Endothelial cell of umbilical vein (primary cell): ENCODE measurements at regions not wholly inside any gene's neighbourhood (a gene's known extent, or its start where the extent isn't known, plus 50 kb on each side); places are given as distances from the start of the nearest gene placed in this dataset.

Experiments used
- BruUV-seq: library from RNA; stranded (reverse); fragments of 400-500 nt; replicated peaks from 2 replicates; lab custom pipeline; 2021; lab: Mats Ljungman, UMichigan
- CTCF ChIA-PET: fragments of 300-600, 350-600 bp; sonication (Branson Sonifier 250); formaldehyde crosslinking; loops from one replicate; lab custom pipeline; 2021; ENCODE audit warnings: antibody characterized with exemption, inconsistent platforms; lab: Charles Lee
- POLR2A ChIA-PET: fragments of 300-600, 350-600 bp; sonication (Branson Sonifier 250); formaldehyde crosslinking; loops from one replicate; lab custom pipeline; 2021; ENCODE audit warnings: antibody characterized with exemption, inconsistent platforms; lab: Charles Lee
- DNase-seq: peaks from one replicate; pipeline ENCODE4 v3.0.0-alpha.2; 2011; ENCODE audit warnings: low read depth, low spot score
- FAIRE-seq: peaks from 2 replicates; lab custom pipeline; 2011; peaks lifted over from hg19 to GRCh38; lab: Jason Lieb, UNC
- H2AFZ ChIP-seq: 2 replicates; pipeline ENCODE4 v1.6.0; 2012; ENCODE audit warnings: low read depth, low read length, control low read depth, inconsistent platforms
- H3K27ac ChIP-seq: 2 replicates; pipeline ENCODE4 v1.5.1; 2011; ENCODE audit warnings: low read depth, mild to moderate bottlenecking, control low read depth, low read length, moderate library complexity; ENCODE audit not compliant: insufficient read depth
- H3K27me3 ChIP-seq, 2 experiments: 2 replicates each; pipeline versions ENCODE4 v1.6.0 to v1.6.1; 2011; ENCODE audit warnings: low read length in 2 of 2, mixed read lengths in 1 of 2; ENCODE audit not compliant: control insufficient read depth in 2 of 2, insufficient read depth in 2 of 2
- H3K36me3 ChIP-seq, 2 experiments: 2 replicates in 1 of 2; 3 replicates in 1 of 2; pipeline ENCODE4 v1.5.1; 2011; ENCODE audit warnings: low read length in 2 of 2, mild to moderate bottlenecking in 1 of 2, moderate library complexity in 1 of 2; ENCODE audit not compliant: control insufficient read depth in 2 of 2, insufficient read depth in 2 of 2; ENCODE audit errors: extremely low read depth in 1 of 2
- H3K4me1 ChIP-seq: 3 replicates; pipeline ENCODE4 v1.5.1; 2011; ENCODE audit warnings: mild to moderate bottlenecking, low read length; ENCODE audit not compliant: control insufficient read depth, insufficient read depth; ENCODE audit errors: extremely low read depth
- H3K4me2 ChIP-seq: 2 replicates; pipeline ENCODE4 v1.6.1; 2011; ENCODE audit warnings: low read length, control low read depth, mixed read lengths; ENCODE audit not compliant: insufficient read depth
- H3K4me3 ChIP-seq, 3 experiments: fragments of 200-600 bp in 1 of 3; sonication (generic), shearing (Covaris generic) in 1 of 3; replicated peaks in 1 of 3; 2 replicates each; pipeline ENCODE4 v1.5.1; 2011 to 2016; ENCODE audit warnings: control low read depth in 3 of 3, low read length in 3 of 3, mild to moderate bottlenecking in 2 of 3, inconsistent platforms in 1 of 3, low read depth in 1 of 3, moderate library complexity in 1 of 3; ENCODE audit not compliant: insufficient read depth in 1 of 3
- H3K79me2 ChIP-seq: 2 replicates; pipeline ENCODE4 v1.6.0; 2012; ENCODE audit warnings: low read length, inconsistent platforms; ENCODE audit not compliant: control insufficient read depth, insufficient read depth
- H3K9ac ChIP-seq: replicated peaks from 2 replicates; pipeline ENCODE3; 2011; ENCODE audit warnings: low read length, control low read depth; ENCODE audit not compliant: insufficient read depth; ENCODE audit errors: extremely low read depth
- H3K9me1 ChIP-seq: replicated peaks from 3 replicates; pipeline ENCODE4 v1.6.0; 2011; ENCODE audit warnings: mild to moderate bottlenecking, low read length; ENCODE audit not compliant: control insufficient read depth, insufficient read depth; ENCODE audit errors: extremely low read depth
- H3K9me3 ChIP-seq: replicated peaks from 2 replicates; pipeline ENCODE4 v1.5.1; 2012; ENCODE audit warnings: low read length, inconsistent platforms; ENCODE audit not compliant: control insufficient read depth, insufficient read depth
- H4K20me1 ChIP-seq: replicated peaks from 2 replicates; pipeline ENCODE3; 2011; ENCODE audit warnings: mild to moderate bottlenecking, low read length; ENCODE audit not compliant: control insufficient read depth, insufficient read depth; ENCODE audit errors: extremely low read depth
- CTCF ChIP-seq, 2 donors: IDR thresholded peaks; 1 replicate in 1 of 2; 2 replicates in 1 of 2; pipeline ENCODE4 v1.5.1; 2011; ENCODE audit warnings: low read length in 2 of 2, mild to moderate bottlenecking in 2 of 2, moderate library complexity in 2 of 2, control low read depth in 1 of 2, inconsistent platforms in 1 of 2, low read depth in 1 of 2; ENCODE audit not compliant: insufficient read depth in 1 of 2; ENCODE audit errors: extremely low read depth in 1 of 2
- EZH2 ChIP-seq: IDR thresholded peaks from 2 replicates; pipeline ENCODE4 v1.6.1; 2012; ENCODE audit warnings: borderline replicate concordance, low read depth, mild to moderate bottlenecking, moderate library complexity, low read length, inconsistent platforms; ENCODE audit not compliant: severe bottlenecking
- FOS ChIP-seq: IDR thresholded peaks from 2 replicates; pipeline ENCODE4 v1.6.1; 2011; ENCODE audit warnings: mild to moderate bottlenecking, low read length, moderate library complexity, borderline replicate concordance; ENCODE audit not compliant: insufficient read depth
- GATA2 ChIP-seq: IDR thresholded peaks from 2 replicates; pipeline ENCODE4 v1.7.0; 2011; ENCODE audit warnings: low read depth, mild to moderate bottlenecking, moderate library complexity, mixed read lengths, low read length; ENCODE audit not compliant: insufficient read length, insufficient read depth
- JUN ChIP-seq: IDR thresholded peaks from 2 replicates; pipeline ENCODE4 v1.6.1; 2011; ENCODE audit warnings: borderline replicate concordance, low read depth; ENCODE audit not compliant: insufficient read length, insufficient read depth
- MAX ChIP-seq: IDR thresholded peaks from 2 replicates; pipeline ENCODE4 v1.6.1; 2011; ENCODE audit not compliant: insufficient read depth, insufficient read length
- MYC ChIP-seq: IDR thresholded peaks from one replicate; pipeline ENCODE4 v1.6.1; 2011; ENCODE audit warnings: mild to moderate bottlenecking, low read depth, low read length
- POLR2A ChIP-seq: IDR thresholded peaks from 2 replicates; pipeline ENCODE4 v1.6.1; 2012; ENCODE audit warnings: low read depth, mild to moderate bottlenecking, control low read depth, low read length
- POLR2AphosphoS5 ChIP-seq: IDR thresholded peaks from 2 replicates; pipeline ENCODE4 v1.6.1; 2012; ENCODE audit warnings: low read depth, mild to moderate bottlenecking, control low read depth, low read length, moderate library complexity; ENCODE audit not compliant: insufficient read depth
- dilution Hi-C: fragments of 300-500 bp; cut with MboI; formaldehyde crosslinking; loops from one replicate; pipeline ENCODE4 v1.15.0; 2019; ENCODE audit warnings: low sequenced_read_pairs; ENCODE audit not compliant: extremely low pct_ligation_motif_present
- intact Hi-C: fragments of 100-400 bp; cut with micrococcal nuclease; formaldehyde crosslinking; loops from one replicate; pipeline ENCODE4 v1.10.0; 2022

DNA sequence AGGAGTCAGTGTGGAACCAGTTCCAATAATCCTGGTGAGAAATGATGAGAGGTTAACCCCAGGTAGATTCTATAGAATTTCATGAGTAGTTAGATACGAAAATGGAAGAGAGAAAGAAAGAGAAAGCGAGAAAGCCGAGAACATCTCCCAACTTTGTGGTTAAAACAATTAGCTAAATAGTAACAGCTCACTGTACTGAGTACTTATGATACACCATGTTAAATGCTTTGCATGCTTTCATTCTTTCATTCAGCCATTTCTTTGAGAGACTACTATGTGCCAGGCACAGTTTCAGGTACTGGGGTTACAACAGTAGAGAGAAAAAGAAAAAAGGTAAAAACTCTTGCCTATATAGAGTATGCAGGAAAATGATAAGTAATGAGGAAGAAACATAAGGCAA is 109.7 kb upstream of the SYT6 start:
- POLR2A ChIA-PET: no interaction called here
- no peaks in the 10 kb centered on the region for H3K9me3 ChIP-seq
- no peak overlapping the region for H3K9ac ChIP-seq
- dilution Hi-C loops: no loop called here
- CTCF ChIA-PET: no interaction called here
- H3K4me1 ChIP-seq: no peaks in the 10 kb centered on the region
- DNase-seq (no peak), FAIRE-seq (no peak)
- H3K9me1 ChIP-seq: no peaks in the 10 kb centered on the region
- H3K4me2 ChIP-seq: no peak overlapping the region
- BruUV-seq: no TSS peak
- no peaks in the 10 kb centered on the region for H3K79me2 ChIP-seq
- H3K27ac ChIP-seq: no peak overlapping the region
- H4K20me1 ChIP-seq: no peaks in the 10 kb centered on the region
- no peaks in the 10 kb centered on the region for H3K36me3 ChIP-seq
- no peak for TF ChIP-seq POLR2AphosphoS5
- no peak for TF ChIP-seq JUN
- TF ChIP-seq GATA2: no peak
- TF ChIP-seq FOS: no peak
- TF ChIP-seq MYC: no peak
- H3K4me3 ChIP-seq: no peak overlapping the region
- no peak overlapping the region for H2AFZ ChIP-seq
- intact Hi-C loops: no loop called here
- H3K27me3 ChIP-seq: peaks cover 0 to 3% of the 10 kb centered on the region in 2 experiments

DNA sequence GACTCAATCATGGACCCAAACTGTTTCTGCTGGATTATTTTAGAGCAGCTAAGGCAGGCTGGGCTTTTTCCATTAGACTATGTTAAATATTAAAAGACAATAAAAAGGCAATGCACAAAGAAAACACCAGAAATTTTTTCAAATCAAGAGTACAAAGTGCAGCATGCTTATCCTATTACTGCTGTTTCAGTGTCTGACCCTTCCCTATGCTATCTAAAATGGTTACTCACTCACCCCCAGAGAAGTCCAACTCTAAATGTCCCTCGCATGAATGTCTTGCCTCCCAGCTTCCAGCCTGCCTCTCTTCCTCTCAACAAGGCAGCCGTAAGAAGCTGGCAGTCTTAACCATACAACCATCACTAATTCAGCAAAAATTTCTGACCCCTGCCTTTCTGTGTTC is 108.7 kb upstream of the SYT6 start:
- Histone ChIP-seq H3K27me3 (peaks cover 0 to 3% of the 10 kb centered on the region in 2 experiments), H3K36me3 (no peaks in the 10 kb centered on the region), H3K79me2 (no peaks in the 10 kb centered on the region), H3K9ac (no peak overlapping the region), H3K9me3 (no peaks in the 10 kb centered on the region), H3K9me1 (no peaks in the 10 kb centered on the region), H3K27ac (no peak overlapping the region), H4K20me1 (no peaks in the 10 kb centered on the region), H3K4me2 (no peak overlapping the region), H3K4me1 (no peaks in the 10 kb centered on the region), H3K4me3 (no peak overlapping the region), H2AFZ (no peak overlapping the region)
- BruUV-seq: no TSS peak
- intact Hi-C loops: no loop called here
- FAIRE-seq (no peak), DNase-seq (no peak)
- ChIA-PET CTCF (no interaction called here), POLR2A (no interaction called here)
- dilution Hi-C loops: no loop called here
- TF ChIP-seq EZH2 (no peak), POLR2A (no peak), CTCF (IDR thresholded peaks at IDR 0.05; ENCODE audit: extremely low read depth in 1 of 2, insufficient read depth in 1 of 2, low read depth in 1 of 2, low read length in 2 of 2) (no peak), FOS (no peak), MYC (no peak), GATA2 (no peak), POLR2AphosphoS5 (no peak), MAX (no peak), JUN (no peak)
